ENCODE measurements at regions not wholly inside any gene's neighbourhood (a gene's known extent, or its start where the extent isn't known, plus 50 kb on each side); places are given as distances from the start of the nearest gene placed in this dataset.

- no peak for DNase-seq
Measured at GRCh38 chr17:72344613-72345012, 223.8 kb downstream of the SOX9 start.

GRCh38 chr17:72345088-72345487, 224.3 kb downstream of the SOX9 start:
- no peak for DNase-seq

DNA sequence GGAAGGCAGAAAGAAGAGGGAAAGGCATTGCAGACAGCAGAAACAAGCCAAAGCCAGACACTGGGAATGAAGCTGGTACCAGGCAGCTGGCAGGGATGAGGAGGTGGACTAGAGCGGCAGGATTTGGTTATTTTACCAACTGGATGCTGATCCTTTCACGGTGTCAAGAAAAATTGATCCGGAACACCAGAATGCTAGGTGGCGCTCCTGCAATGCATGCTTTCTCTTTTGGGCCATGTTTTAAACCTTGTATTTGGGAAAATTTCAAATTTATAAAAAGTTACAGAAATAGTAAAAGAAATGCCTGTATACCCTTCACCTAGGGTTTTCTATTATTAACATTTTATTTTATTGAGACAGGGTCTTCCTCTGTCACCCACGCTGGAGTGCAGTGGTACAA, 224.7 kb downstream of the SOX9 start:
- no peak for DNase-seq

DNA sequence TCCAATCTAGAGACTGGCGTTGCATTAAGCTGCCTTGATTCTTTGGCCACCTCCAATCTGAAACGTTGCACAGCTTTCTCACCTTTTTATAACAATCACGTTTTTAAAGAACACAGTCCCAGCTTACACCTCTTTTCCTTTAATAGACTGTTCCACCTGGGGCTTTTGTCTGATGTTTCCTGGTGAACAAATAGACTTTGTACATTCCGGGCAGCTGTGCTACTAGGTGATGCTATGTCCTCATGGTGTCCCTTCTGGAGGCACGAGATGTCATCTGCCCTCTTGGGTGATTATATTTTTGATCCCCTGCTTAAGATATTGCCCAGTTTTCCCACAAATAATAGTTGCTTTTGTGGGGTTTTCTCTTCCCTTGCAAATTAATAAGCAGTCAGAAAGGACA, 225.5 kb downstream of the SOX9 start:
- no peak for DNase-seq

GRCh38 chr17:72349011-72349410, 228.2 kb downstream of the SOX9 start:
- DNase-seq: no peak

DNA sequence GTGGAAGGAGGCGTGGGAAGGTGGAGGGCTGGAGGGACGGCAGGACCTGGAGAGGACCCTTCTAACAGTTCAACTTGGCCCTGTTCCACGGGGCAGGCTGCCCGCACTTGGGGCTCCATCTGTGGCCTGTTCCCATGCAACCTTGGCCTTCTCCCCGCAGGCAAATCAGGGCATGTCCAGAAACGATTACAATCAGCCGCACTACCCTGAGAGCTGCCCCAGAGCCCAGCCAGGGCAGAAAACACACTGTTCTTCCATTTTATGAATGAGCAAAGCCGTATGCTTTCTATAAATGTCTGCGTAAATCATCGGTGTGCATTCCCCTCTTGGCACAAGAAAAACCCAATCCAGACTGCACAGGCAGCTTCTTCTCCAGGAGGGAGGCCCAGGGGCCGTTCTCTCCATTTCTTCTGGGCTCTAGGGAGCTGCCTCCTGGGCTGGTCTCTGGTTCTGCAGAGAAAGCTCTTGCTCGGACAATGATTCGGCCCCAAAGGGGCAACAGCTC, 228.7 kb downstream of the SOX9 start:
- DNase-seq: no peak

GRCh38 chr17:72350073-72350472, 229.3 kb downstream of the SOX9 start:
- DNase-seq: no peak

DNA sequence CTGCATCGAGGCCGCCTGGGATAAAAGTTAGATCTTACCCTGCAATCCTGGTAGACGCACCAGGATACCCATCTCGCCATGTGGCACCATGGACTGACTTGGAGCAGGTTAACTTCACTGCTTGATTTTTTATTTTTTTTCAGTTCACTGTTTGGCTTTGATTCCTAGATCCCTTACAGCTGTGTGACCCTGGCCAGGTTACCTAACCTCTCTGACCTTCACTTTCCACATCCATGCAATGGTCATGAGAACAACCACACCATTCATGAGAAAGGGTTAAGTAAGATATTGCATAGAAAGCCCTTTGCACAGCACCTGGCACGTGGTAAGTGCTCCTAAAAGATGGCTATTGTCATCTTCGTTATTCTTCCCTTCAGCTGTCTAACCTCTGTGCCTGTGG, 230.5 kb downstream of the SOX9 start:
- DNase-seq: no peak

DNA sequence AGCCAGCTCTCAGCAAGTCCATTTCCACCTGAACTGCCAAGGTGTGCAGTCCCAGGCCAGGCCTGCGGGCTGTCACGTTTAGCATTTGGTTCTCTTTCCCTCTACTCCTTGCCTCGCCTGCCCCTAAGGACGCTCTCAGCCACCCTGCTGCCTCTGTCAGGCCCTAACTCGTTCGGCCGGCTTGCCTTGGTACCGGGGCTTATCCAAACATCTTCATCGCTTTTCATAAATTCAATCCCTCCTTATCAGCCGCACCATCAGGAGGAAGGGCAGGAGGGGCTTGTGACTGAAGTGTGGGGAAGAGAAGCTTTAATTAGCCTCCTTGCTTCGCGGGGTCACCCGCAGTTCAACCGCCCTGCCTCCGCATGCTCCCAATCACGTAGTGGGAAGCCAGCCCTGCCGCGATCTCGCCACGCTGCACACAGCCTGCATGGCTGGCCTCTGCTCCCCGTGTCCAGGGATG, 231.1 kb downstream of the SOX9 start:
- DNase-seq: no peak

DNA sequence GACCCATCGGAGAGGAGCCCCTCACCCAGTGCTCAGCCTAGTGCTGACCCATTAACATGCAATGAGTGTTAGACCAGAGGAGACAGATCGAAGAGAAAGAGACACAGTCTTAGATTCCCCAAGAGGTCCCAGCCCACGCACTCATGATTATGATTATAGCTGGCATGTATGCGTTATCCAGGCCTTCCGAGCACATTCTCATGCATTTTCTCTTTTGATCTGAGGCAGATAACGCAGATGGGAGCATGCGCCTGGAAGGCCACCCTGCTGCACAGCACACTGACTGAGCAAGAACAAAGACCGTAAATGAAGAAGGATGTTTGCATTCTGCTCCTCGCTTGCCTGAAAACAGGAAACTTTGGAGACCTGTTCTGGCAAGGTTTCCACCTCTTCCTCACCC, 232.7 kb downstream of the SOX9 start:
- DNase-seq: no peak

- DNase-seq: no peak
Measured at GRCh38 chr17:72354071-72354470, 233.3 kb downstream of the SOX9 start.

GRCh38 chr17:72357764-72358365, 237.0 kb downstream of the SOX9 start:
- DNase-seq: no peak

DNA sequence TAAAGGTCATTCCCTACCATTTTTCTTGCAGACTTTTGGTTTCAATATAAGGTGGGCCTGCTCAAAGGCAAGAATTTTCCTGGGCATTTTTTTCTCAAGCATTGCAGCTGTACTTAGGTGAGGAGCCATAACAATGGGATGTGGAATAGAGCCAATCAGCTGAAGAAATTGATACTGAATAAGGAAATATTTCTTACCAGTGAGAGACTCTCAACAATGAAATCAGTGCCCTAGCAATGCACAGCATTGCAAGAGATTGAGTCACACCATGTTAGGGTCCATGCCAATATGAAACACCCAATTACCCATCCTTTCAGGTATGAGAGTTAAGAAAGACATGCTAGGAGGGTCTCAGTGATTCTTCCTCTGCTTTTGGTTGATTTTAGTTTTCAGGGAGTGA, 237.6 kb downstream of the SOX9 start:
- no peak for DNase-seq

DNA sequence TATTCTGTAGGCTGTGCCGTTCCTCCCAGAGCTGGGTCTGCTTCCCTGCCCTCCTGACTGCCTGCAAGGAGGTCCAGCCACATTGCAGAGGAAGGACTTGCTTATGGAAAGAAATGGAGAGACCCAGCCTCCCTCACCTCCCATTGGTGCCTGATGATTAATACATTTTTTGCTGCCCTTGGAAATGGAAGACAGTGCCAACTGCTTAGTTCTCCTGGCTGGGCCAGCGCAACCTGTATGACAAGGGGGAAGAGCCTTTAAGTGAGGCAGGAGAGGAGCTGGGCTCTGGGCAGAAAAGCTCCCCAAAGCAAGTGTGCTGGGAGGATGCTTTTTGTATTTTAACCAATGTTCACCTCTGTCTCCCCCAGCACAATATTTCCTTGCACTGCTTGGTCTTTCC, 238.5 kb downstream of the SOX9 start:
- DNase-seq: no peak

GRCh38 chr17:72359811-72360210, 239.0 kb downstream of the SOX9 start:
- no peak for DNase-seq

DNA sequence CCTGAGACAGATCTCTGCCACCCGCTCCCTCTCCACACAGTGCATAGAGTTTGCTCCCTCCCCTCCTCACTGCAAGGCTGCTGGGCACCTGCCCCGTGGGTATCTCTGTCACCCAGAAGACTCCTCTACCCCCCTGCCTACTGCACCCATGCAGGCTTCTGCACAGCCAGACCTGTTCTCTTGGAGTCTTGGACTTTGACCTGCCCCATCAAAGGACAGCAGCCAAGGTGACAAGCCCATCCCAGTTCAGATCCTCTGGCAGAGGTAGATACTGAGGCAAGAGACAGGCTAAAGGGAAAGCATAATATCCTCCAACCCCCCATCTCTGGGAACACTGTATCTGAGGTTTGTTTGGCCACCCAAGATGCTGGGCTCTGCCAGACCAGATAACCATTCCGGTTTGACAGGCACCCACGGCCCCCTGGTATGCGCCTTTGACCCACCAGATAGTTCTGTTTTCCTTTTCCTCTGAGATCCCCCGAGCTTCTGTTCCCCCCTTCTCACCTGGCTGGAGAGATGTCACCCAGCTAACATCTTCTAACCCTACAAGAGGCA, 239.6 kb downstream of the SOX9 start:
- no peak for DNase-seq

GRCh38 chr17:72361892-72362291, 241.1 kb downstream of the SOX9 start:
- DNase-seq: no peak

DNA sequence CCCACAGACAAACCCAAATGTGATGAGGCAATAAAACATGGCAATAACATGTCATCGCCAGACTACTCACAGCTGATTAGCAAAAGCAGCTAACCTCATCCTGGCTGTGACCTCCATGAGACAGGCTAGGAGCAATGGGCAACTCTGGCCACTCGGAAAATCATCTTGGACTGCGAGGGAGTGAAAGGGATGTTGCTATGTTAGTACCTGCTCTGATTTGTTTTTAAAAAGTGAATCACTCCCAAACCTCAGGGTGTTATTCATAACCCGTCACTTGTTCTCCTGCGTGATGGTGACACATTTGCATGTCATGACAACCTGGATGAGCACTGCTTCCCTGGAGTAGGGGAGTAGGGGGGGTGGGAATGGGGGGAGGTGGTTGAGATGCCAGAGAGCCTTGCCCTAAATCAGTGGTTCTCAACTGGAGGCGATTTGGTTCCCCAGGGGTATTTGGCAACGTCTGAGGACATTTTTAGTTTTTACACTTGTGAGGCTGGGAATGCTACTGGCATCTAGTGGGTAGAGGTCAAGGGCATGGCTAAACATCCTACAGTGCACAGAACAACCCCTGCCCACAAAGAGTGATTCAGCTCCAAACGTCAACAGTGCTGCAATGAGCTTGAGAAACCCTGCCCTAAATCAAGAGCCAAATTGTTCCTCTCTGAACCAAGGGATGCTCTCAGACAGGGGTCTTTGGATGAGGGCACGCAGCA, 241.7 kb downstream of the SOX9 start:
- DNase-seq: no peak

DNA sequence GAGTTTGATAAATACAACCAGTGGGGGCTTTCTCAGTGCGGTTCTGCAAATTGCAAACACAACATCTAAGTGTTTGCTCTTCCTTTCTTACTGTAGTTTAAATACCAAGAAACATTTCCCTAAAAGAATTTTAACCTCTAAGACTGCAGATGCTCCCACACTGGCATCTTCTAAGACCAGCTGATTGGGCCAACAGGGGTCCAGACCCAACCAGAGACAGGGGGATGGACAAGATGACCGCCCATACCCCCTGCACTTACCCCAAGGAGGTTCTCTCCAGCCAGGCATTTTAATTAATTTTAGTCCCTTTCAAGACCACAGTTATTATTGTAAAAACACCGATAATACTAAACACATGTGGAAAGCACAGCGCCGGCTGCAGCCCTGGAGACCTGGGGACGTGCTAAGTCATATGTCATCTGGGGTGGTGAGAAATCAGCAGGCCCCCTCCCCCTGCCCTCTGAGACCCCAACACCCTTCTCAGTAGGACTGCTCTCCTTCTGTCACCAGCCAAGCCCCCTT, 242.3 kb downstream of the SOX9 start:
- DNase-seq: no peak

DNA sequence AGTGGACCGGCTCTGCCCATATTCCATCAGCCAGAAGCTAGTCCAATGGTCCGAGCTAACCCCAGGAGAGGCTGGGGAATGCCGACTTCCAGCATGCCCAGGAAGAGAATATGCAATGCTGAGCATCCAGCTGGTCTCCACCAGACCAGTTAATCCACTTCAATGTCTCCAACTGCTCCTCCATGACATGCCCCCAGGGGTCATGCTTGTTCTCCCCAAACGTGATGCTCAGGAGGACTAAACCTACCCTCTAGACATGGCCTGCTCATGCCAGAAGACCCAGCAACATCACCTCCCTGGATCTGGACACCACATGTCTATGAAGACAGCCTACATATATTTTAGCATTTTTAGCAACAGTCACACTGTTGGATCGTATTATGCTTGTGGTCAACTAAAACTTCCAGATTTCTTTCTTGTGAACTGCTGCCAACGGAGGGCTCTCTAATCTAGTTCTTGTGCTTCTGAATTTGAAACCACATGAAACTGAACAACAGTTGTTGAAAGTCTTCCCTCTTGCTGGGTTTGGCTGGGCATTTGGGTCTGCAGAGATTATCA, 245.1 kb downstream of the SOX9 start:
- DNase-seq: no peak

- DNase-seq: no peak
Measured at GRCh38 chr17:72366626-72367025, 245.8 kb downstream of the SOX9 start.

DNA sequence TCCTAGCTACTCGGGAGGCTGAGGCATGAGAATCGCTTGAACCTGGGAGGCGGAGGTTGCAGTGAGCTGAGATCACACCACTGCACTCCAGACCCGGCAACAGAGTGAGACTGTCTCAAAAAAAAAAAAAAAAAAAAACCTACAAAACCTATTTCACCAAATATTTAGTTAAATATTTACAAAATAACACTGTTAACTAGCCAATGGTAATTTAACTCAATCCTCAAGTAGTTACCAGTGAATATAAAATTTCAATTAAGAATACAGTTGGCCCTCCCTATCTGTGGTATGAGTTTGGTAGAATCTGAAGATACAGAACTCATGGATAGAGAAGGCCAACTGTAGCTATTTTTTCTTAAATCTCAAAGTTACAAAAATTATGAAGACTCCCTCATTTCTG, 247.4 kb downstream of the SOX9 start:
- no peak for DNase-seq

- no peak for DNase-seq
Measured at GRCh38 chr17:72369366-72369765, 248.5 kb downstream of the SOX9 start.

DNA sequence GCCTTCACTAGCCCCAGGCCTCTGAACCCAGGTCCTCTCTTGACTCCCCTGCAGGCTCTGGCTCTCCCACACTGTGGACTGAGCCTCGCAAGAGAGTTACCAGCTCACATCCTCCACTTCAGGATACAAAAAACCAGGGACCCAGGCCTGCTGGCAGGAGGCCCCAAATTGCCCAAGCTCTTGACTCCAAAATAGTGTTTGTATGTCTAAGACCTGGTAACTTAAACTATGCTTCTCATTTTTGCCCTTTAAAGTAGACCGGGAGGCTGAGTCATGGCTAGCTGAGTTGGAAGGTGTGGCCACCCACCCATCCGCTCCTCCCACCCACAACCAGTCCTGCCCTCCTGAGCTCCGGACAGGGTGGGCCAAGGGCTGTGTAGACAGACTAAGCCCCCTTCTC, 250.0 kb downstream of the SOX9 start:
- DNase-seq: no peak

All from CD4-positive, alpha-beta T cell treated with Interleukin-4 for 4 hours (primary cell).